Spleen (tissue), 7 donors: ENCODE measurements at regions not wholly inside any gene's neighbourhood (a gene's known extent, or its start where the extent isn't known, plus 50 kb on each side); places are given as distances from the start of the nearest gene placed in this dataset.

ENCODE experiments used
- POLR2A ChIP-seq, 3 donors: fragments of 450-650 bp; IDR thresholded peaks; one replicate each; pipeline ENCODE4 v1.5.1; 2017; ENCODE audit warnings: antibody characterized with exemption in 3 of 3, mild to moderate bottlenecking in 1 of 3
- POLR2AphosphoS5 ChIP-seq, 3 donors: sonication (generic); formaldehyde crosslinking; IDR thresholded peaks; one replicate each; pipeline ENCODE4 v1.5.1; 2017; ENCODE audit warnings: antibody characterized with exemption in 3 of 3
- TF ChIP-seq, protein P1 (sequence below), 11 experiments: fragments of 200-600 bp in 7 of 11; fragments of 450-650 bp in 4 of 11; sonication (generic) in 4 of 11; IDR thresholded peaks in 8 of 11; conservative IDR thresholded peaks in 3 of 11; 1 replicate in 7 of 11; 2 replicates in 4 of 11; pipeline versions ENCODE4 v1.4.0 to v1.8.0; 2016 to 2021; ENCODE audit warnings: antibody characterized with exemption in 11 of 11, inconsistent platforms in 4 of 11, mild to moderate bottlenecking in 1 of 11
- donor health status: DM: no; HTN: no; CAD: no; lungs with moderate emphysema.
- donor health status: DM: no; HTN: no; CAD: no.
- donor health status: DM: no; HTN: no; CAD: no.

- TF ChIP-seq, protein P1, sequence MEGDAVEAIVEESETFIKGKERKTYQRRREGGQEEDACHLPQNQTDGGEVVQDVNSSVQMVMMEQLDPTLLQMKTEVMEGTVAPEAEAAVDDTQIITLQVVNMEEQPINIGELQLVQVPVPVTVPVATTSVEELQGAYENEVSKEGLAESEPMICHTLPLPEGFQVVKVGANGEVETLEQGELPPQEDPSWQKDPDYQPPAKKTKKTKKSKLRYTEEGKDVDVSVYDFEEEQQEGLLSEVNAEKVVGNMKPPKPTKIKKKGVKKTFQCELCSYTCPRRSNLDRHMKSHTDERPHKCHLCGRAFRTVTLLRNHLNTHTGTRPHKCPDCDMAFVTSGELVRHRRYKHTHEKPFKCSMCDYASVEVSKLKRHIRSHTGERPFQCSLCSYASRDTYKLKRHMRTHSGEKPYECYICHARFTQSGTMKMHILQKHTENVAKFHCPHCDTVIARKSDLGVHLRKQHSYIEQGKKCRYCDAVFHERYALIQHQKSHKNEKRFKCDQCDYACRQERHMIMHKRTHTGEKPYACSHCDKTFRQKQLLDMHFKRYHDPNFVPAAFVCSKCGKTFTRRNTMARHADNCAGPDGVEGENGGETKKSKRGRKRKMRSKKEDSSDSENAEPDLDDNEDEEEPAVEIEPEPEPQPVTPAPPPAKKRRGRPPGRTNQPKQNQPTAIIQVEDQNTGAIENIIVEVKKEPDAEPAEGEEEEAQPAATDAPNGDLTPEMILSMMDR (IDR thresholded peaks at IDR 0.05 in 8 of 11, conservative IDR thresholded peaks at IDR 0.05 in 3 of 11): no peak
- TF ChIP-seq POLR2A (IDR thresholded peaks at IDR 0.05): no peak
- TF ChIP-seq POLR2AphosphoS5 (IDR thresholded peaks at IDR 0.05): no peak
These were observed 50.3 kb upstream of the ZBTB7C start for GRCh38 chr18:48459465-48459864.
